ENCODE measurements at regions not wholly inside any gene's neighbourhood (a gene's known extent, or its start where the extent isn't known, plus 50 kb on each side); places are given as distances from the start of the nearest gene placed in this dataset.

GRCh38 chr3:116947809-116948208, 238.2 kb downstream of the TUSC7 start:
- no peak for TF ChIP-seq GATA2 (IDR thresholded peaks at IDR 0.05; ENCODE audit: low read depth, low read length)
- no peak for TF ChIP-seq GATA3 (IDR thresholded peaks at IDR 0.05; ENCODE audit: low read depth, low read length)
